ENCODE measurements at regions not wholly inside any gene's neighbourhood (a gene's known extent, or its start where the extent isn't known, plus 50 kb on each side); places are given as distances from the start of the nearest gene placed in this dataset.

DNA sequence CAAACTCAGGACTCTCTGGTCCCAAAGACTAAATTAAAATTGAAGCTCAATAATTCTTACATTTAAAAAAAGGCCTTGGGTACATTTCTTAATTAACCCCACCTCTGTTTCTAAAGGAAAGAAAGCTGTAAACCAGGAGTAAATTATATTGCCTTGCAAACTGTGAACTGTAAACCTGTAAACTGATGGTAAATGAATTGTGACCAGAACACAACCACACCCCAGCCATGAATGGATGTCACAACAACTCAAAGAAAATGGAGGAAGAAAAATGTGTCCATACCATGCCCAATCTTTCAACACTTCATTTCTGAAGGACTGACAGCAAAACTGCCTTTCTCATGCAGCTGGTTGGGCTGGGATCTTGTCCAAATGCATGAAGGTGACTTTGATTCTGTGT lies 171.3 kb upstream of the C1orf87 start:
- TF ChIP-seq EP300 (conservative IDR thresholded peaks at IDR 0.05; ENCODE audit: poor library complexity, severe bottlenecking) = no peak
- TF ChIP-seq, protein P1, sequence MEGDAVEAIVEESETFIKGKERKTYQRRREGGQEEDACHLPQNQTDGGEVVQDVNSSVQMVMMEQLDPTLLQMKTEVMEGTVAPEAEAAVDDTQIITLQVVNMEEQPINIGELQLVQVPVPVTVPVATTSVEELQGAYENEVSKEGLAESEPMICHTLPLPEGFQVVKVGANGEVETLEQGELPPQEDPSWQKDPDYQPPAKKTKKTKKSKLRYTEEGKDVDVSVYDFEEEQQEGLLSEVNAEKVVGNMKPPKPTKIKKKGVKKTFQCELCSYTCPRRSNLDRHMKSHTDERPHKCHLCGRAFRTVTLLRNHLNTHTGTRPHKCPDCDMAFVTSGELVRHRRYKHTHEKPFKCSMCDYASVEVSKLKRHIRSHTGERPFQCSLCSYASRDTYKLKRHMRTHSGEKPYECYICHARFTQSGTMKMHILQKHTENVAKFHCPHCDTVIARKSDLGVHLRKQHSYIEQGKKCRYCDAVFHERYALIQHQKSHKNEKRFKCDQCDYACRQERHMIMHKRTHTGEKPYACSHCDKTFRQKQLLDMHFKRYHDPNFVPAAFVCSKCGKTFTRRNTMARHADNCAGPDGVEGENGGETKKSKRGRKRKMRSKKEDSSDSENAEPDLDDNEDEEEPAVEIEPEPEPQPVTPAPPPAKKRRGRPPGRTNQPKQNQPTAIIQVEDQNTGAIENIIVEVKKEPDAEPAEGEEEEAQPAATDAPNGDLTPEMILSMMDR (IDR thresholded peaks at IDR 0.05; ENCODE audit: poor library complexity, severe bottlenecking) = no peak
- TF ChIP-seq TAF1 (IDR thresholded peaks at IDR 0.05; ENCODE audit: low read depth) = no peak
- no peak for TF ChIP-seq POLR2AphosphoS5 (IDR thresholded peaks at IDR 0.05)
- TF ChIP-seq MXI1 (conservative IDR thresholded peaks at IDR 0.05; ENCODE audit: poor library complexity, severe bottlenecking) = no peak
- no peak for TF ChIP-seq EZH2 (IDR thresholded peaks at IDR 0.05; ENCODE audit: borderline replicate concordance, insufficient read depth, low read length, poor library complexity, severe bottlenecking)
- TF ChIP-seq, protein P2, sequence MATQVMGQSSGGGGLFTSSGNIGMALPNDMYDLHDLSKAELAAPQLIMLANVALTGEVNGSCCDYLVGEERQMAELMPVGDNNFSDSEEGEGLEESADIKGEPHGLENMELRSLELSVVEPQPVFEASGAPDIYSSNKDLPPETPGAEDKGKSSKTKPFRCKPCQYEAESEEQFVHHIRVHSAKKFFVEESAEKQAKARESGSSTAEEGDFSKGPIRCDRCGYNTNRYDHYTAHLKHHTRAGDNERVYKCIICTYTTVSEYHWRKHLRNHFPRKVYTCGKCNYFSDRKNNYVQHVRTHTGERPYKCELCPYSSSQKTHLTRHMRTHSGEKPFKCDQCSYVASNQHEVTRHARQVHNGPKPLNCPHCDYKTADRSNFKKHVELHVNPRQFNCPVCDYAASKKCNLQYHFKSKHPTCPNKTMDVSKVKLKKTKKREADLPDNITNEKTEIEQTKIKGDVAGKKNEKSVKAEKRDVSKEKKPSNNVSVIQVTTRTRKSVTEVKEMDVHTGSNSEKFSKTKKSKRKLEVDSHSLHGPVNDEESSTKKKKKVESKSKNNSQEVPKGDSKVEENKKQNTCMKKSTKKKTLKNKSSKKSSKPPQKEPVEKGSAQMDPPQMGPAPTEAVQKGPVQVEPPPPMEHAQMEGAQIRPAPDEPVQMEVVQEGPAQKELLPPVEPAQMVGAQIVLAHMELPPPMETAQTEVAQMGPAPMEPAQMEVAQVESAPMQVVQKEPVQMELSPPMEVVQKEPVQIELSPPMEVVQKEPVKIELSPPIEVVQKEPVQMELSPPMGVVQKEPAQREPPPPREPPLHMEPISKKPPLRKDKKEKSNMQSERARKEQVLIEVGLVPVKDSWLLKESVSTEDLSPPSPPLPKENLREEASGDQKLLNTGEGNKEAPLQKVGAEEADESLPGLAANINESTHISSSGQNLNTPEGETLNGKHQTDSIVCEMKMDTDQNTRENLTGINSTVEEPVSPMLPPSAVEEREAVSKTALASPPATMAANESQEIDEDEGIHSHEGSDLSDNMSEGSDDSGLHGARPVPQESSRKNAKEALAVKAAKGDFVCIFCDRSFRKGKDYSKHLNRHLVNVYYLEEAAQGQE (IDR thresholded peaks at IDR 0.05; ENCODE audit: borderline replicate concordance) = no peak
